Vagina (tissue), 2 donors: ENCODE measurements at regions not wholly inside any gene's neighbourhood (a gene's known extent, or its start where the extent isn't known, plus 50 kb on each side); places are given as distances from the start of the nearest gene placed in this dataset.

ENCODE experiments used
- DNase-seq, 2 donors: peaks; one replicate each; pipeline ENCODE4 v3.0.0-alpha.2; 2017; ENCODE audit errors: extremely low spot score in 2 of 2
- H3K27ac ChIP-seq: fragments of 200-600 bp; sonication (generic); one replicate; pipeline ENCODE4 v1.5.1; 2019
- H3K27me3 ChIP-seq: fragments of 200-600 bp; sonication (generic); one replicate; pipeline ENCODE4 v1.5.1; 2019
- H3K36me3 ChIP-seq, 2 donors: fragments of 200-600 bp; sonication (generic); one replicate each; pipeline ENCODE4 v1.5.1; 2017 to 2019
- H3K4me1 ChIP-seq: fragments of 200-600 bp; sonication (generic); one replicate; pipeline ENCODE4 v1.5.1; 2019
- H3K4me3 ChIP-seq, 2 donors: fragments of 200-600 bp; sonication (generic); 1 replicate in 1 of 2; 2 replicates in 1 of 2; pipeline ENCODE4 v1.5.1; 2016 to 2019
- H3K9me3 ChIP-seq: fragments of 200-600 bp; sonication (generic); one replicate; pipeline ENCODE4 v1.5.1; 2019
- POLR2A ChIP-seq, 2 donors: fragments of 450-650 bp; IDR thresholded peaks; one replicate each; pipeline ENCODE4 v1.6.1; 2017; ENCODE audit warnings: antibody characterized with exemption in 2 of 2, mild to moderate bottlenecking in 2 of 2, moderate library complexity in 2 of 2
- POLR2AphosphoS5 ChIP-seq, 2 donors: sonication (generic); formaldehyde crosslinking; IDR thresholded peaks; one replicate each; pipeline ENCODE4 v1.9.0; 2017; ENCODE audit warnings: antibody characterized with exemption in 2 of 2, mild to moderate bottlenecking in 2 of 2, low read depth in 1 of 2; ENCODE audit not compliant: insufficient read depth in 1 of 2
- intact Hi-C: fragments of 100-400 bp; cut with DNase I; formaldehyde crosslinking; loops from one replicate; pipeline ENCODE4 v1.15.1; 2023
- TF ChIP-seq, protein P1 (sequence below), 3 experiments: fragments of 450-650 bp in 2 of 3; fragments of 200-600 bp in 1 of 3; sonication (generic) in 1 of 3; IDR thresholded peaks; one replicate each; pipeline ENCODE4 v1.5.1; 2017 to 2019; ENCODE audit warnings: antibody characterized with exemption in 3 of 3, mild to moderate bottlenecking in 2 of 3, moderate library complexity in 2 of 3

DNA sequence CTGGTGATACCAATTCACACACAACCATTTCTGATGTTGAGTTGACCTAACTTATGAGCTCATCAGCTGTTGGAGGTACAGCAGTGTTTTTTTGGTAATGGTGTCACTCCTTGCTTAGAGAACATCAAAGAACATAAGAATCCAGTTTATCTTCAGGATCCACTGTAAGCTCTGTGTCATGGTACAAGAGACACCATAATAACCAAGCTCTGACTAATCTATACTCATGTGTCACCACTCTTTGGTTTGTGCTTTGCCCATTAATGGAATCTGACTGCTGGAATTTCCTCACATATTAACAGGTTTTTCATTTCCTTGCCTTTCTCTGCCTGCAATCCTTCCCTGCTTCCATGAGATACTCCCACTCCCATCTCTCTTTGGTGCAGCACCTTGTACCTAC, 735.1 kb upstream of the LCORL start:
- H3K27ac ChIP-seq: no peak overlapping the region
- H3K4me1 ChIP-seq: no peaks in the 10 kb centered on the region
- H3K9me3 ChIP-seq: no peaks in the 10 kb centered on the region
- H3K4me3 ChIP-seq: no peak overlapping the region
- H3K36me3 ChIP-seq: no peaks in the 10 kb centered on the region
- no peaks in the 10 kb centered on the region for H3K27me3 ChIP-seq
- intact Hi-C loops: no loop called here
- no peak for DNase-seq
- TF ChIP-seq, protein P1, sequence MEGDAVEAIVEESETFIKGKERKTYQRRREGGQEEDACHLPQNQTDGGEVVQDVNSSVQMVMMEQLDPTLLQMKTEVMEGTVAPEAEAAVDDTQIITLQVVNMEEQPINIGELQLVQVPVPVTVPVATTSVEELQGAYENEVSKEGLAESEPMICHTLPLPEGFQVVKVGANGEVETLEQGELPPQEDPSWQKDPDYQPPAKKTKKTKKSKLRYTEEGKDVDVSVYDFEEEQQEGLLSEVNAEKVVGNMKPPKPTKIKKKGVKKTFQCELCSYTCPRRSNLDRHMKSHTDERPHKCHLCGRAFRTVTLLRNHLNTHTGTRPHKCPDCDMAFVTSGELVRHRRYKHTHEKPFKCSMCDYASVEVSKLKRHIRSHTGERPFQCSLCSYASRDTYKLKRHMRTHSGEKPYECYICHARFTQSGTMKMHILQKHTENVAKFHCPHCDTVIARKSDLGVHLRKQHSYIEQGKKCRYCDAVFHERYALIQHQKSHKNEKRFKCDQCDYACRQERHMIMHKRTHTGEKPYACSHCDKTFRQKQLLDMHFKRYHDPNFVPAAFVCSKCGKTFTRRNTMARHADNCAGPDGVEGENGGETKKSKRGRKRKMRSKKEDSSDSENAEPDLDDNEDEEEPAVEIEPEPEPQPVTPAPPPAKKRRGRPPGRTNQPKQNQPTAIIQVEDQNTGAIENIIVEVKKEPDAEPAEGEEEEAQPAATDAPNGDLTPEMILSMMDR (IDR thresholded peaks at IDR 0.05): no peak
- TF ChIP-seq POLR2A (IDR thresholded peaks at IDR 0.05) (no peak), POLR2AphosphoS5 (IDR thresholded peaks at IDR 0.05; ENCODE audit: insufficient read depth in 1 of 2, low read depth in 1 of 2) (no peak)

DNA sequence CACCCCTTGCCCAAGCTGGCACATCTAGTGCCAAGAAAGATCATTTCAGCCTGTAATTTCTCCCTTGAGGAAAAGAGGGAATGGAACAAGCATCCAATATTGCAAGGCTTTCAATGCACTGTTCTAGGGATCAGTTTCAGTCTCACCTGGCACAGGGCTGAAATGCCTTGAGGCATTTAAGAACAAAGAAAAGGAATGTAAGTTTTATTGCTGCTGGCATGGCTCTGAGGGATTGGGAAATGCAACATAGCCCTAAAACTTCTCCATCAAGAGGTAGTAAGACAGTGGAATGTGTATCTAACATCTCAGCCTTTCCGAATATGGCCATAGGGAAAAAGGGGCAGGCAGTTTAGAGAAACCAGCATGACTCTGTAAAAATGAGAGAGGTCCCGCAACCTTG, 732.6 kb upstream of the LCORL start:
- TF ChIP-seq POLR2AphosphoS5 (IDR thresholded peaks at IDR 0.05; ENCODE audit: insufficient read depth in 1 of 2, low read depth in 1 of 2): no peak
- no peak for TF ChIP-seq POLR2A (IDR thresholded peaks at IDR 0.05)
- TF ChIP-seq, protein P1 (IDR thresholded peaks at IDR 0.05): no peak
- DNase-seq: no peak
- H3K4me1 ChIP-seq: no peaks in the 10 kb centered on the region
- intact Hi-C loops: no loop called here
- no peak overlapping the region for H3K4me3 ChIP-seq
- H3K27ac ChIP-seq: no peak overlapping the region
- H3K9me3 ChIP-seq: no peaks in the 10 kb centered on the region
- no peaks in the 10 kb centered on the region for H3K36me3 ChIP-seq
- H3K27me3 ChIP-seq: no peaks in the 10 kb centered on the region

DNA sequence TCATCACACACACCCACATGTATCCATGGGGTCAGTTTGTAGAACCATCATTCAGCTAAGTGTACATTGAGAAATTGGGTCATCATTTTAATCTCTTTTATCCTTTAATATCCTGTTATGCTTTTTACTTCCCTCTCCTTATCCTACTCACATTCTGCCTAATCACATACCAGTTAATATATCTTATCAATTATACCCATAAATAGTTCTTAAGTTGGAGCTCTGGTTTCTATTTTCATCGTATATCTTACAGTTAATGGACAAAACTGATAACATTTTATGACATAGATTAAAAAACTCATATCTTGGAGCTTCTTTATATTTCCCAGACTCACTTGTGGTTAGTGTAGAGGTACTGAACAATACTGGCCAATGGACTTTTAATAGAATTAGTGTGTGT, 729.5 kb upstream of the LCORL start:
- Histone ChIP-seq H3K9me3 (no peaks in the 10 kb centered on the region), H3K27me3 (no peaks in the 10 kb centered on the region), H3K4me3 (no peak overlapping the region), H3K27ac (no peak overlapping the region), H3K36me3 (no peaks in the 10 kb centered on the region), H3K4me1 (no peaks in the 10 kb centered on the region)
- no peak for DNase-seq
- intact Hi-C loops: no loop called here
- no peak for TF ChIP-seq POLR2AphosphoS5 (IDR thresholded peaks at IDR 0.05; ENCODE audit: insufficient read depth in 1 of 2, low read depth in 1 of 2)
- TF ChIP-seq, protein P1 (IDR thresholded peaks at IDR 0.05): no peak

- no peak overlapping the region for H3K27ac ChIP-seq
- no peaks in the 10 kb centered on the region for H3K9me3 ChIP-seq
- intact Hi-C loops: loop anchor here (5.0 kb wide), 1 partner anchor 1973 kb away; no protein-coding TSS in a partner anchor
- H3K4me1 ChIP-seq: no peaks in the 10 kb centered on the region
- H3K27me3 ChIP-seq: no peaks in the 10 kb centered on the region
- DNase-seq: no peak
- TF ChIP-seq POLR2AphosphoS5 (IDR thresholded peaks at IDR 0.05; ENCODE audit: insufficient read depth in 1 of 2, low read depth in 1 of 2) (no peak), POLR2A (IDR thresholded peaks at IDR 0.05) (no peak)
- TF ChIP-seq, protein P1 (IDR thresholded peaks at IDR 0.05): no peak
- no peaks in the 10 kb centered on the region for H3K36me3 ChIP-seq
- no peak overlapping the region for H3K4me3 ChIP-seq
Observed at GRCh38 chr4:18749391-18749790, 727.8 kb upstream of the LCORL start.

- no peaks in the 10 kb centered on the region for H3K36me3 ChIP-seq
- no peaks in the 10 kb centered on the region for H3K27me3 ChIP-seq
- H3K9me3 ChIP-seq: no peaks in the 10 kb centered on the region
- no peak overlapping the region for H3K27ac ChIP-seq
- DNase-seq: no peak
- H3K4me3 ChIP-seq: no peak overlapping the region
- H3K4me1 ChIP-seq: no peaks in the 10 kb centered on the region
- TF ChIP-seq POLR2A (IDR thresholded peaks at IDR 0.05): no peak
- TF ChIP-seq POLR2AphosphoS5 (IDR thresholded peaks at IDR 0.05; ENCODE audit: insufficient read depth in 1 of 2, low read depth in 1 of 2): no peak
- TF ChIP-seq, protein P1 (IDR thresholded peaks at IDR 0.05): no peak
- intact Hi-C loops: no loop called here
Observed at GRCh38 chr4:18736551-18736950, 715.0 kb upstream of the LCORL start.
